C4-2B (cell line): ENCODE measurements at regions not wholly inside any gene's neighbourhood (a gene's known extent, or its start where the extent isn't known, plus 50 kb on each side); places are given as distances from the start of the nearest gene placed in this dataset.

Experiments
- ZFX ChIP-seq: fragments of 450-650 bp; IDR thresholded peaks from 2 replicates; pipeline ENCODE4 v1.6.1; 2017
- TF ChIP-seq, protein P1 (sequence below): fragments of 450-650 bp; conservative IDR thresholded peaks from 2 replicates; pipeline ENCODE4 v1.5.1; 2017; ENCODE audit warnings: mild to moderate bottlenecking

DNA sequence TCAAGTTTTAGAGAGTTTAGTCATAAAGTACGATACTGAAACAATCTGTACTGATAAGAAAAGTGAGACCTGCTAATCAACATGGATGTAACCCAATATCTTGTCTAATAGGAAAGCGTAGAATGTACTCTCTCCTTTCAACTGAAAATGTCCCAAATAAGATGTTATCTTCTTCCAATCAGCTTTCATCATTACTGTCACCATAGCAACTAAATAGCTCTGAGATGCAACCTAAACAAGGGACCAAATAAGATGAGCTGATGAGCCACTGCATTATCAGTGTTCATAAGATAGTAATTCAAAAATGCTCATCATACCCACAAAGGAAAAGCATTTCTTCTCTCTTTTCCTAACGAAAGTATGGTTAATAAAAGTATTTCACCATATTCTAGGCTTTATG lies 1108.3 kb upstream of the MAP3K7 start:
- TF ChIP-seq, protein P1, sequence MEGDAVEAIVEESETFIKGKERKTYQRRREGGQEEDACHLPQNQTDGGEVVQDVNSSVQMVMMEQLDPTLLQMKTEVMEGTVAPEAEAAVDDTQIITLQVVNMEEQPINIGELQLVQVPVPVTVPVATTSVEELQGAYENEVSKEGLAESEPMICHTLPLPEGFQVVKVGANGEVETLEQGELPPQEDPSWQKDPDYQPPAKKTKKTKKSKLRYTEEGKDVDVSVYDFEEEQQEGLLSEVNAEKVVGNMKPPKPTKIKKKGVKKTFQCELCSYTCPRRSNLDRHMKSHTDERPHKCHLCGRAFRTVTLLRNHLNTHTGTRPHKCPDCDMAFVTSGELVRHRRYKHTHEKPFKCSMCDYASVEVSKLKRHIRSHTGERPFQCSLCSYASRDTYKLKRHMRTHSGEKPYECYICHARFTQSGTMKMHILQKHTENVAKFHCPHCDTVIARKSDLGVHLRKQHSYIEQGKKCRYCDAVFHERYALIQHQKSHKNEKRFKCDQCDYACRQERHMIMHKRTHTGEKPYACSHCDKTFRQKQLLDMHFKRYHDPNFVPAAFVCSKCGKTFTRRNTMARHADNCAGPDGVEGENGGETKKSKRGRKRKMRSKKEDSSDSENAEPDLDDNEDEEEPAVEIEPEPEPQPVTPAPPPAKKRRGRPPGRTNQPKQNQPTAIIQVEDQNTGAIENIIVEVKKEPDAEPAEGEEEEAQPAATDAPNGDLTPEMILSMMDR: no peak
- TF ChIP-seq ZFX: no peak
